Mononuclear cell (primary cell): ENCODE measurements at regions not wholly inside any gene's neighbourhood (a gene's known extent, or its start where the extent isn't known, plus 50 kb on each side); places are given as distances from the start of the nearest gene placed in this dataset.

Experiments
- H3K27me3 ChIP-seq: 2 replicates; pipeline ENCODE4 v1.6.0; 2011; ENCODE audit warnings: low read length, control low read depth; ENCODE audit not compliant: insufficient read depth
- H3K4me1 ChIP-seq: 2 replicates; pipeline ENCODE4 v1.5.1; 2011; ENCODE audit warnings: mild to moderate bottlenecking, low read length, control low read depth; ENCODE audit not compliant: insufficient read depth
- H3K4me3 ChIP-seq: 2 replicates; pipeline ENCODE4 v1.5.1; 2011; ENCODE audit warnings: mild to moderate bottlenecking, low read length, moderate library complexity
- H3K9me3 ChIP-seq: 2 replicates; pipeline ENCODE4 v1.5.1; 2011; ENCODE audit warnings: low read depth, mild to moderate bottlenecking, control low read depth, low read length

- Histone ChIP-seq H3K9me3 (no peaks in the 10 kb centered on the region), H3K4me3 (no peak overlapping the region), H3K4me1 (no peaks in the 10 kb centered on the region), H3K27me3 (no peaks in the 10 kb centered on the region)
Measured at GRCh38 chr2:41111836-41112627, 660.1 kb upstream of the SLC8A1 start.

- no peaks in the 10 kb centered on the region for H3K9me3 ChIP-seq
- H3K27me3 ChIP-seq, result no peaks in the 10 kb centered on the region
- H3K4me3 ChIP-seq, result no peak overlapping the region
- no peaks in the 10 kb centered on the region for H3K4me1 ChIP-seq
Measured at GRCh38 chr2:41116106-41116797, 664.4 kb upstream of the SLC8A1 start.

- H3K4me3 ChIP-seq, result no peak overlapping the region
- H3K4me1 ChIP-seq, result no peaks in the 10 kb centered on the region
- no peaks in the 10 kb centered on the region for H3K27me3 ChIP-seq
- no peaks in the 10 kb centered on the region for H3K9me3 ChIP-seq
Measured at GRCh38 chr2:41119489-41119888, 667.6 kb upstream of the SLC8A1 start.

GRCh38 chr2:41123341-41123740, 671.5 kb upstream of the SLC8A1 start:
- H3K4me3 ChIP-seq, result no peak overlapping the region

GRCh38 chr2:41127351-41127750, 675.5 kb upstream of the SLC8A1 start:
- Histone ChIP-seq H3K4me1 (no peaks in the 10 kb centered on the region), H3K27me3 (no peaks in the 10 kb centered on the region), H3K9me3 (no peaks in the 10 kb centered on the region), H3K4me3 (no peak overlapping the region)

More at GRCh38 chr2:41123341-41123740, 671.5 kb upstream of the SLC8A1 start:
- Histone ChIP-seq H3K4me1 (no peaks in the 10 kb centered on the region), H3K27me3 (no peaks in the 10 kb centered on the region), H3K9me3 (no peaks in the 10 kb centered on the region)

- H3K4me3 ChIP-seq, result no peak overlapping the region
- no peaks in the 10 kb centered on the region for H3K4me1 ChIP-seq
- no peaks in the 10 kb centered on the region for H3K9me3 ChIP-seq
- no peaks in the 10 kb centered on the region for H3K27me3 ChIP-seq
Measured at GRCh38 chr2:41129988-41130387, 678.1 kb upstream of the SLC8A1 start.

GRCh38 chr2:41137031-41137430, 685.1 kb upstream of the SLC8A1 start:
- H3K4me3 ChIP-seq, result no peak overlapping the region
- no peaks in the 10 kb centered on the region for H3K9me3 ChIP-seq
- no peaks in the 10 kb centered on the region for H3K27me3 ChIP-seq
- no peaks in the 10 kb centered on the region for H3K4me1 ChIP-seq

GRCh38 chr2:41141146-41141791, 689.4 kb upstream of the SLC8A1 start:
- Histone ChIP-seq H3K9me3 (no peaks in the 10 kb centered on the region), H3K4me1 (no peaks in the 10 kb centered on the region), H3K4me3 (no peak overlapping the region)

GRCh38 chr2:41142478-41142877, 690.6 kb upstream of the SLC8A1 start:
- Histone ChIP-seq H3K4me1 (no peaks in the 10 kb centered on the region), H3K9me3 (no peaks in the 10 kb centered on the region), H3K27me3 (no peaks in the 10 kb centered on the region), H3K4me3 (no peak overlapping the region)

More at GRCh38 chr2:41141146-41141791, 689.4 kb upstream of the SLC8A1 start:
- no peaks in the 10 kb centered on the region for H3K27me3 ChIP-seq

GRCh38 chr2:41145066-41145465, 693.2 kb upstream of the SLC8A1 start:
- H3K9me3 ChIP-seq, result no peaks in the 10 kb centered on the region
- no peaks in the 10 kb centered on the region for H3K4me1 ChIP-seq
- no peak overlapping the region for H3K4me3 ChIP-seq
- H3K27me3 ChIP-seq, result no peaks in the 10 kb centered on the region

- no peak overlapping the region for H3K4me3 ChIP-seq
- no peaks in the 10 kb centered on the region for H3K27me3 ChIP-seq
- no peaks in the 10 kb centered on the region for H3K9me3 ChIP-seq
- H3K4me1 ChIP-seq, result no peaks in the 10 kb centered on the region
Measured at GRCh38 chr2:41149054-41149453, 697.2 kb upstream of the SLC8A1 start.

GRCh38 chr2:41151746-41152145, 699.9 kb upstream of the SLC8A1 start:
- no peaks in the 10 kb centered on the region for H3K4me1 ChIP-seq
- no peak overlapping the region for H3K4me3 ChIP-seq
- no peaks in the 10 kb centered on the region for H3K27me3 ChIP-seq
- no peaks in the 10 kb centered on the region for H3K9me3 ChIP-seq

- H3K4me3 ChIP-seq, result no peak overlapping the region
- no peaks in the 10 kb centered on the region for H3K27me3 ChIP-seq
- no peaks in the 10 kb centered on the region for H3K9me3 ChIP-seq
- H3K4me1 ChIP-seq, result no peaks in the 10 kb centered on the region
Measured at GRCh38 chr2:41152318-41152717, 700.4 kb upstream of the SLC8A1 start.

- no peak overlapping the region for H3K4me3 ChIP-seq
- no peaks in the 10 kb centered on the region for H3K9me3 ChIP-seq
- H3K4me1 ChIP-seq, result no peaks in the 10 kb centered on the region
- no peaks in the 10 kb centered on the region for H3K27me3 ChIP-seq
Measured at GRCh38 chr2:41160439-41160838, 708.5 kb upstream of the SLC8A1 start.

- Histone ChIP-seq H3K4me1 (no peaks in the 10 kb centered on the region), H3K4me3 (peak overlapping the region; percentile 6), H3K9me3 (no peaks in the 10 kb centered on the region), H3K27me3 (no peaks in the 10 kb centered on the region)
Measured at GRCh38 chr2:41167014-41167413, 715.1 kb upstream of the SLC8A1 start.
